IPS DF 6.9 (cell line): ENCODE measurements at regions not wholly inside any gene's neighbourhood (a gene's known extent, or its start where the extent isn't known, plus 50 kb on each side); places are given as distances from the start of the nearest gene placed in this dataset.

Source experiments
- DNase-seq: peaks from one replicate; pipeline ENCODE4 v3.0.0-alpha.2; 2013; ENCODE audit warnings: low read depth, low spot score
- H3K27ac ChIP-seq: one replicate; pipeline ENCODE4 v1.5.1; 2013; ENCODE audit warnings: low read length, control low read depth
- H3K27me3 ChIP-seq: 2 replicates; pipeline ENCODE4 v1.6.1; 2013; ENCODE audit warnings: mild to moderate bottlenecking, low read length; ENCODE audit not compliant: control insufficient read depth, insufficient read depth
- H3K36me3 ChIP-seq: 2 replicates; pipeline ENCODE4 v1.6.1; 2013; ENCODE audit warnings: low read length; ENCODE audit not compliant: control insufficient read depth, insufficient read depth
- H3K4me1 ChIP-seq: 2 replicates; pipeline ENCODE4 v1.6.1; 2013; ENCODE audit warnings: low read length; ENCODE audit not compliant: control insufficient read depth, insufficient read depth
- H3K4me3 ChIP-seq: 2 replicates; pipeline ENCODE4 v1.5.1; 2013; ENCODE audit warnings: mild to moderate bottlenecking, low read length
- H3K9me3 ChIP-seq: 2 replicates; pipeline ENCODE4 v1.6.1; 2013; ENCODE audit warnings: low read length, inconsistent platforms; ENCODE audit not compliant: control insufficient read depth, insufficient read depth
- WGBS: extraction: QIAGEN DNeasy Blood & Tissue Kit; methylation state at CpG from one replicate; pipeline ENCODE4 v1.1.7; 2013; ENCODE audit warnings: mixed read lengths, missing lambda C conversion rate; ENCODE audit not compliant: insufficient read length, insufficient coverage; 5-methylcytosine and 5-hydroxymethylcytosine counted together

DNA sequence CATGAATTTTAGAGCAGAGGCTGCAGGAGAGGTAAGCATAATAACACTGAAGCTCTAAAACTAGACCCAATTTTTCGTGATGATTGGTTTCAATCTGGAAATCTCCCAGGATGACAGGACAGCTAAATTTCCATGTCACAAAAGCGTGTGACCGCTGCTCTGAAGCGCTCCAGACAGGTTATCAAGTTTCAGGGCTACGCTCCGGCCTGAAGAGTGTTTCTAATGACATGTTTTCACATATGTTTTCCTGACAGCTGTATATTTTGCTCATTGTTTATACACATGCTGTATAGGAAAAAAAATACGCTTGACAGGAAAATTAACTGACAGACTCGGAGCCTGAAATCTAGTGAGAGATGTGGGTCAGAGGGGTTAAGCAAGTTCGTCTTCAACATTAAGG, 219.8 kb upstream of the BMPER start:
- Histone ChIP-seq H3K27ac (no peak overlapping the region), H3K27me3 (no peaks in the 10 kb centered on the region), H3K36me3 (no peaks in the 10 kb centered on the region), H3K9me3 (no peaks in the 10 kb centered on the region), H3K4me3 (no peak overlapping the region), H3K4me1 (no peaks in the 10 kb centered on the region)
- no peak for DNase-seq
- WGBS, result no CpG with 5 or more reads among the region's 9 CpGs

GRCh38 chr7:33685981-33686683, 219.2 kb upstream of the BMPER start:
- Histone ChIP-seq H3K9me3 (no peaks in the 10 kb centered on the region), H3K4me3 (no peak overlapping the region), H3K27me3 (no peaks in the 10 kb centered on the region), H3K36me3 (no peaks in the 10 kb centered on the region), H3K4me1 (no peaks in the 10 kb centered on the region), H3K27ac (no peak overlapping the region)
- no CpG with 5 or more reads among the region's 17 CpGs for WGBS
- DNase-seq, result no peak

DNA sequence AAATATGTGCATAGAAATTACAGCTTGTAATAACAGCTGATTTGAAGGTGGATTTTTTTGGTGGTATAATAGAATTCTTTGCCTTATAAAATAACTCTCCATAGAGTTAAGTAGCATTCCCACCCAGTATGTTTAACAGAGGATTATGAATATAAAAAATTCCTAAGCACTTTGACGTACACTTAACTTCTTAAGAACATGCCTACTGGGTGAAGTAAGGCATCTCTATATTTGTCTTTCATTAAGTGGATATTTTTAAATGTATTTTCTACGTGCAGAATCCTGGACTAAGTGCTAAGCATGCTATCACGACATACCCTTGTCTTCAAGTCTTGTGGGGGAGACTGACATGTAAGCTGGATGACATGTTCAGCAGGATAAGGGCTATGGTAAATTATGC, 217.7 kb upstream of the BMPER start:
- Histone ChIP-seq H3K9me3 (no peaks in the 10 kb centered on the region), H3K4me1 (no peaks in the 10 kb centered on the region), H3K36me3 (no peaks in the 10 kb centered on the region), H3K4me3 (no peak overlapping the region), H3K27ac (no peak overlapping the region), H3K27me3 (no peaks in the 10 kb centered on the region)
- whole genome bisulfite sequencing, result no CpG with 5 or more reads among the region's 3 CpGs
- DNase-seq, result no peak

DNA sequence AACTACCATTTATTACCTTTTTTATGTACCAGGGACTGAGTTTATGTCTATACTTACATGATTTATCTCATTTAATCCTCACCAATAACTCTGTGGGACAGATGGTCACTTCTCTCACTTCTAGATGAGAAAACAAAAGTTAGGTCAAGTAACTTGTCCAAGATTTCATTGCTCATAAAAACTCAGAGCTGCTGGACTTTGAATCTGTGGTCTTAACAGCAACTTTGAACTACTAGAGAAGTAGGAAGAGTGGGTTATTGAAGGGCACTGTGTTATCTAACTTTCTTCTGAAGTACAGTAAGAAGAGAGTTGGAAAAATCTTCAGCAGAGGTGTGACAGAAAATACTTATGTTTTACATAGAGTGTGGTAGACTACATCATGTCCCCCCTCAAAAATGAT, 214.2 kb upstream of the BMPER start:
- H3K4me3 ChIP-seq, result no peak overlapping the region
- H3K36me3 ChIP-seq, result no peaks in the 10 kb centered on the region
- no peaks in the 10 kb centered on the region for H3K27me3 ChIP-seq
- no peak overlapping the region for H3K27ac ChIP-seq
- no peak for DNase-seq
- no peaks in the 10 kb centered on the region for H3K4me1 ChIP-seq
- H3K9me3 ChIP-seq, result no peaks in the 10 kb centered on the region

GRCh38 chr7:33692956-33693355, 212.4 kb upstream of the BMPER start:
- no CpG with 5 or more reads among the region's 4 CpGs for WGBS
- Histone ChIP-seq H3K9me3 (no peaks in the 10 kb centered on the region), H3K36me3 (no peaks in the 10 kb centered on the region), H3K27me3 (no peaks in the 10 kb centered on the region), H3K4me1 (no peaks in the 10 kb centered on the region), H3K27ac (no peak overlapping the region), H3K4me3 (no peak overlapping the region)
- DNase-seq, result no peak

GRCh38 chr7:33694006-33694405, 211.3 kb upstream of the BMPER start:
- DNase-seq, result no peak
- Histone ChIP-seq H3K9me3 (no peaks in the 10 kb centered on the region), H3K36me3 (no peaks in the 10 kb centered on the region), H3K4me3 (no peak overlapping the region), H3K27ac (no peak overlapping the region), H3K4me1 (no peaks in the 10 kb centered on the region), H3K27me3 (no peaks in the 10 kb centered on the region)
- WGBS, result no CpG with 5 or more reads among the region's 2 CpGs

DNA sequence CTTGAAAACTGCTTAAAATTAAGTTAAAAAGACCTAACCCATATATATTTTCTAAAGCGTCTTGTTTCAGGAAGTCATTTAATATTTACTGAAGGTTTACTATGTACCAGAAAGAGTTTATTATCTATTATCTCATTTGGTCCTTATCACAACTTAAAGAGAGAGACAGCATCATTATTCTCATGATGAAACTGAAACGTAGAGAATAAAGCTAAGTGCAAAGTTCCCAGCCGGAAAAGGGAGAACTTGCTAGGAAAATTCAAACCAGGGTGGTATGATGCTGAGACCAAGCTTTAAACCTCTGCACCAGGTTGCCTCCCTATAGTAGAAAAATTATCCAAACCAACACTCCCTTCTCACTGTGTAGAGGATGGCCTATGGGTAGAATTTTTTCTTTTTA, 207.7 kb upstream of the BMPER start:
- WGBS, result no CpG with 5 or more reads among the region's 3 CpGs
- 0 out of 2 replicates have a peak, but pooled peaks cover 3% of the 10 kb centered on the region for H3K36me3 ChIP-seq

DNA sequence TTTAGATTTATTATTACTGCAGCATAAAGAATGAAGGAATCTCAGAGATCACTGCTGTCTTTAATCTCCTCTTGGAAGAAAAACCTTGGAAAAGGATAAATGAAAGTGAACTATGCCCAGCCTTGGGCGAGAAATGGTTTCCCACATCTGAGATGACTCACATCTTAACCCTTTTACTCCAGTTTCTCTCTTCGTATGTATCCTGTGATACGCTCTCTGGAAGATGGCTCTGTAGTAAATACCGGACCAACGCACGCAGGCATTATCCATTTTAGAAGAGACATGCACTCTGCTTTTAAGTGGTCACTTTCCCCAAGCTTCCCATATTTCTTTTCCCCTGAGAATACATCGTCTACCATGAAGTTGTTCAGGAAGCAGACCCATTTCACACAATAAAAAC, 207.3 kb upstream of the BMPER start:
- Histone ChIP-seq H3K9me3 (0 out of 2 replicates have a peak, but pooled peaks cover 2% of the 10 kb centered on the region), H3K4me1 (no peaks in the 10 kb centered on the region), H3K36me3 (0 out of 2 replicates have a peak, but pooled peaks cover 3% of the 10 kb centered on the region), H3K27ac (no peak overlapping the region), H3K27me3 (no peaks in the 10 kb centered on the region), H3K4me3 (no peak overlapping the region)
- WGBS, result no CpG with 5 or more reads among the region's 7 CpGs
- DNase-seq, result no peak

More for the DNA sequence above, 207.7 kb upstream of the BMPER start:
- Histone ChIP-seq H3K4me1 (no peaks in the 10 kb centered on the region), H3K4me3 (no peak overlapping the region), H3K9me3 (0 out of 2 replicates have a peak, but pooled peaks cover 2% of the 10 kb centered on the region), H3K27me3 (no peaks in the 10 kb centered on the region), H3K27ac (no peak overlapping the region)
- DNase-seq, result no peak

GRCh38 chr7:33698692-33699128, 206.6 kb upstream of the BMPER start:
- Histone ChIP-seq H3K9me3 (0 out of 2 replicates have a peak, but pooled peaks cover 2% of the 10 kb centered on the region), H3K4me1 (no peaks in the 10 kb centered on the region), H3K27me3 (no peaks in the 10 kb centered on the region), H3K27ac (no peak overlapping the region), H3K36me3 (0 out of 2 replicates have a peak, but pooled peaks cover 3% of the 10 kb centered on the region), H3K4me3 (no peak overlapping the region)
- WGBS, result no CpG with 5 or more reads among the region's 6 CpGs
- DNase-seq, result no peak

- H3K9me3 ChIP-seq, result 0 out of 2 replicates have a peak, but pooled peaks cover 2% of the 10 kb centered on the region
- no peaks in the 10 kb centered on the region; the same call in 1 of the 2 replicates for H3K27me3 ChIP-seq
- H3K4me3 ChIP-seq, result no peak overlapping the region
- no peak for DNase-seq
- H3K36me3 ChIP-seq, result 0 out of 2 replicates have a peak, but pooled peaks cover 3% of the 10 kb centered on the region
- H3K4me1 ChIP-seq, result peaks cover 4% of the 10 kb centered on the region; the same call in 1 of the 2 replicates
- no CpG with 5 or more reads among the region's 11 CpGs for WGBS
- H3K27ac ChIP-seq, result no peak overlapping the region
Measured at GRCh38 chr7:33700001-33700899, 205.1 kb upstream of the BMPER start.
